ENCODE measurements at regions not wholly inside any gene's neighbourhood (a gene's known extent, or its start where the extent isn't known, plus 50 kb on each side); places are given as distances from the start of the nearest gene placed in this dataset.
"Not testable (repeated sequence)": the region's sequence is repeated elsewhere in the genome, so short reads cannot be mapped to it uniquely, and the experiment has no call there.

DNA sequence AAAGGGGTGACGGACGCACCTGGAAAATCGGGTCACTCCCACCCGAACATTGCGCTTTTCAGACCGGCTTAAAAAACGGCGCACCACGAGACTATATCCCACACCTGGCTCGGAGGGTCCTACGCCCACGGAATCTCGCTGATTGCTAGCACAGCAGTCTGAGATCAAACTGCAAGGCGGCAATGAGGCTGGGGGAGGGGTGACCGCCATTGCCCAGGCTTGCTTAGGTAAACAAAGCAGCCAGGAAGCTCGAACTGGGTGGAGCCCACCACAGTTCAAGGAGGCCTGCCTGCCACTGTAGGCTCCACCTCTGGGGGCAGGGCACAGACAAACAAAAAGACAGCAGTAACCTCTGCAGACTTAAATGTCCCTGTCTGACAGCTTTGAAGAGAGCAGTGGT lies 342.0 kb upstream of the PKN2 start:
- TF ChIP-seq, protein P1, sequence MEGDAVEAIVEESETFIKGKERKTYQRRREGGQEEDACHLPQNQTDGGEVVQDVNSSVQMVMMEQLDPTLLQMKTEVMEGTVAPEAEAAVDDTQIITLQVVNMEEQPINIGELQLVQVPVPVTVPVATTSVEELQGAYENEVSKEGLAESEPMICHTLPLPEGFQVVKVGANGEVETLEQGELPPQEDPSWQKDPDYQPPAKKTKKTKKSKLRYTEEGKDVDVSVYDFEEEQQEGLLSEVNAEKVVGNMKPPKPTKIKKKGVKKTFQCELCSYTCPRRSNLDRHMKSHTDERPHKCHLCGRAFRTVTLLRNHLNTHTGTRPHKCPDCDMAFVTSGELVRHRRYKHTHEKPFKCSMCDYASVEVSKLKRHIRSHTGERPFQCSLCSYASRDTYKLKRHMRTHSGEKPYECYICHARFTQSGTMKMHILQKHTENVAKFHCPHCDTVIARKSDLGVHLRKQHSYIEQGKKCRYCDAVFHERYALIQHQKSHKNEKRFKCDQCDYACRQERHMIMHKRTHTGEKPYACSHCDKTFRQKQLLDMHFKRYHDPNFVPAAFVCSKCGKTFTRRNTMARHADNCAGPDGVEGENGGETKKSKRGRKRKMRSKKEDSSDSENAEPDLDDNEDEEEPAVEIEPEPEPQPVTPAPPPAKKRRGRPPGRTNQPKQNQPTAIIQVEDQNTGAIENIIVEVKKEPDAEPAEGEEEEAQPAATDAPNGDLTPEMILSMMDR (IDR thresholded peaks at IDR 0.05), result not testable (repeated sequence)
- TF ChIP-seq POLR2AphosphoS5, POLR2A, EP300 (IDR thresholded peaks at IDR 0.05): not testable (repeated sequence)
